H1 (cell line): ENCODE measurements at regions not wholly inside any gene's neighbourhood (a gene's known extent, or its start where the extent isn't known, plus 50 kb on each side); places are given as distances from the start of the nearest gene placed in this dataset.

ENCODE experiments used
- EP300 ChIP-seq, 2 experiments: IDR thresholded peaks; 1 replicate in 1 of 2; 2 replicates in 1 of 2; pipeline ENCODE4 v1.6.1; 2011 to 2012; ENCODE audit warnings: low read depth in 2 of 2, low read length in 2 of 2, mild to moderate bottlenecking in 2 of 2, borderline replicate concordance in 1 of 2, inconsistent platforms in 1 of 2, moderate library complexity in 1 of 2
- FOSL1 ChIP-seq: IDR thresholded peaks from 2 replicates; pipeline ENCODE4 v1.6.1; 2011; ENCODE audit warnings: mild to moderate bottlenecking, low read depth, low read length, moderate library complexity; ENCODE audit not compliant: insufficient read depth
- POLR2A ChIP-seq, 2 experiments: IDR thresholded peaks; 1 replicate in 1 of 2; 2 replicates in 1 of 2; pipeline ENCODE4 v1.6.1; 2011; ENCODE audit warnings: low read depth in 2 of 2, low read length in 2 of 2, mild to moderate bottlenecking in 2 of 2; ENCODE audit errors: control extremely low read depth in 1 of 2
- SAP30 ChIP-seq: fragments of 300-600 bp; sonication (generic); IDR thresholded peaks from 2 replicates; pipeline ENCODE4 v1.7.1; 2012; ENCODE audit warnings: low read length, moderate library complexity, mild to moderate bottlenecking, inconsistent platforms; ENCODE audit not compliant: insufficient read depth, insufficient replicate concordance
- TEAD4 ChIP-seq: IDR thresholded peaks from 2 replicates; pipeline ENCODE4 v1.6.1; 2012; ENCODE audit warnings: low read depth, low read length, inconsistent platforms, mixed read lengths
- USF2 ChIP-seq: IDR thresholded peaks from 2 replicates; pipeline ENCODE4 v1.6.1; 2011; ENCODE audit warnings: low read length, improper control_type of control experiment

- no peak for TF ChIP-seq FOSL1
- TF ChIP-seq SAP30 = no peak
- TF ChIP-seq EP300 (IDR thresholded peaks at IDR 0.05; ENCODE audit: borderline replicate concordance in 1 of 2, low read depth in 2 of 2, low read length in 2 of 2) = no peak
- no peak for TF ChIP-seq TEAD4
- TF ChIP-seq USF2 = no peak
- no peak for TF ChIP-seq POLR2A (IDR thresholded peaks at IDR 0.05; ENCODE audit: control extremely low read depth in 1 of 2, low read depth in 2 of 2, low read length in 2 of 2)
Measured at GRCh38 chr6:54618572-54618971, 228.0 kb upstream of the FAM83B start (continued).
